HG02885 (cell line): ENCODE measurements at regions not wholly inside any gene's neighbourhood (a gene's known extent, or its start where the extent isn't known, plus 50 kb on each side); places are given as distances from the start of the nearest gene placed in this dataset.

Experiments used
- ATAC-seq: cut with Tn5 transposase; IDR thresholded peaks from one replicate; pipeline ENCODE4 v1.9.1; 2021; ENCODE audit warnings: mild to moderate bottlenecking; ENCODE audit not compliant: unreplicated experiment, poor library complexity

DNA sequence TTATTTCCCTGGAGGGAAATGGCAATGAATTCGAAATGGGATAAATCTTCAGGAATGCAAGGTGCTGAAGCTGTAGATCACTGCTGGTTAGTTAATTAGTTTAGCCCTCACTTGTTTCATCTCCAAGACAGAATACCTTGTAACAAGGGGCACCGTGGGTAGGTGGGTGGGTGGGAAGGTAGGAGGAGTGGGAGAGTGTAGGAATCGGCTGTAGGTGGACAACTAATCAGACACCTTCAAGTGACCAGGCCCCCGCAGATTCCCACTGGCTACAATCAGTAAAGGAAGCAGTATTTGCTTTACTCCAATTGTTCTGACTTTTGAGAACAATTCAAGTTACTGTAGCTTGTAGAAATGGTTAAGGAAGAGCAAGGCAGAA is 293.7 kb downstream of the TLE1 start:
- ATAC-seq: no peak

DNA sequence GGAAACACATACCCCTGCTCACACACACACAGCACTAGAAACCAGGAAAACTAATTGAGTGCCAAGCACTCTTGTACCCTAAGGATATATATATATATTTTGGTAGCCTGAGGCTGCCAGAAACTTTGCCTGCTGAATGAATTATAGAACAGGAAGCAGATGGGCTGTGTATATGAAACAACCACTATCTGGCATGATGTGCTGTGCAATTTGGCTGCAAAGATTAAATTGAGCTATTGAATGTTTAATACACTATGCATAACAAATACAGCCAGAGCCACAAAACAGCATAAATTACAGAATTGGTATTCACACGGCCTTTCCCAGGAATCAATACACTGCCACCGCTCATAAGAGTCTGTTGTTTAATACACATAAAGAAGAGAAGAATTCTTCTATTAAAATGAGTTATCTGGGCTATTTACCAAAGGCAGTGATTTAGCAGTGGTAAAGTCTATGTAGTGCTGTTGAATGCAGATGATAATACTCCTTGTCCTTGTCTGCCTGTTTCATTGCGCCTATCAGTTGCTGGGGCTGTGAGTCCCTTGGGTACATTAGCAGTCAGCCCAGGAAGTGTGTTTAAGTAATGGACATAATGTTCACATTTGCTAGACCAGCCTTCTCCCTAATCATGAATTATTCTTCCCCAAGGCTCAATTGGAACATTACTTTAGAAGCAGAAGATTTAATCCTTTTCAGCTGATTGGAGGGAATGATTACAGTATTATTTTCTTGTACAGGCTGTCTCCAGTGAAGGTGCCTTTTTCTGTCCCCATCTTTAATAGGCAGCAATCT is 294.3 kb downstream of the TLE1 start:
- no peak for ATAC-seq

DNA sequence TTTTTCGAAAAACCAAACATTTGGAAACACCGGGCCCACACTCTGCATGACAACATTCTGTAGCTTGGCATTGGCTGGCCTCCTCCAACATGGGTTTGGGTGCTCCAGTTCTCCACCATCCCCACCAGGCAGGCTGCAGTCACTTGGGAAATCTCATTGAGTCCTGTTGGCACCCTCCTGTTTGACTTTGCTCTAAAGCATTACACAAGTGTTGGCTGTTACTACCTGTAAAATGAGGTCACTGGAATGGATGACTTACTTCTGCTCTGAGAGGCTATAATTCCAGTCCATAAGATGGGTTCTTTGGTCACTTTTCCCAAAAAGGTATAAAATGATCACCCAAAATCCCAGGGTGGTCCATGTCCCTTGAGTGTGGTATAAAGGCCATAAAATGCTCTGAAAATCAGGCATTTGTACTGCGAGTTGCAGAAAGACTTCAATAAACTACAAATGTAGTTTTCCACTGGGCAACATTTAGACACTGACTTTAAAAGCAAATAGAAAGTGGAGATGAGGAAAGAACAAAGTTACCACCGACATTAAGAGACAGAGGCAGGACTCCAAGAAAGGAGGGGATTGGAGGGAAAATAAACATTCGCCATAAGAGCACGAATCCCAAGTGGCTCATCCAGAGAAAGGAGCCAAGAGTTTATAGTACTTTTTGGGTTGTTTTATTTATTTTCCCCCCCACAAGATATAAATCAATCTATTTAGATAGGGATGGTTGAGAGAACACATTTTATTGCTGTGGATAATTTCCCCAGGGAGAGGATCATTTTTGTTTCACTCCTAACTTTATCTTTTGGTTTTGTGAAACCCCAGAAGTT is 295.1 kb downstream of the TLE1 start:
- no peak for ATAC-seq

DNA sequence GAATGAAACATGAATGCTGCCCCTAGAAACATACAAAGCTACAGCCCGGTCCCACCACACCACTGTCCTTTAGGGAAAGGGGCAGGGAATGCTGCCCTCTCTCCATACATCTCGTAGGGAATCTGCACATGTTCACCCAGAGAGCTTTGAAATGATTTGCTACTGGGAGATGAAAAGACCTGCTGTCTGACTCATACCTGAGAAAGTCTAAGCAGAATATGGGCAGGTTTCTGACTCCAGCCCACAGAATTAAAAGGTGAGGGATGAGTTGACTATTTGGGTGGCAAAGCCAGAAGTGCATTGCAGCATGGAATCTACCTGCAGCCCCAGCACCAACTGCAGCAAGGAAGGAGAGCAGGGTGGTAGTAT is 297.9 kb downstream of the TLE1 start:
- no peak for ATAC-seq

DNA sequence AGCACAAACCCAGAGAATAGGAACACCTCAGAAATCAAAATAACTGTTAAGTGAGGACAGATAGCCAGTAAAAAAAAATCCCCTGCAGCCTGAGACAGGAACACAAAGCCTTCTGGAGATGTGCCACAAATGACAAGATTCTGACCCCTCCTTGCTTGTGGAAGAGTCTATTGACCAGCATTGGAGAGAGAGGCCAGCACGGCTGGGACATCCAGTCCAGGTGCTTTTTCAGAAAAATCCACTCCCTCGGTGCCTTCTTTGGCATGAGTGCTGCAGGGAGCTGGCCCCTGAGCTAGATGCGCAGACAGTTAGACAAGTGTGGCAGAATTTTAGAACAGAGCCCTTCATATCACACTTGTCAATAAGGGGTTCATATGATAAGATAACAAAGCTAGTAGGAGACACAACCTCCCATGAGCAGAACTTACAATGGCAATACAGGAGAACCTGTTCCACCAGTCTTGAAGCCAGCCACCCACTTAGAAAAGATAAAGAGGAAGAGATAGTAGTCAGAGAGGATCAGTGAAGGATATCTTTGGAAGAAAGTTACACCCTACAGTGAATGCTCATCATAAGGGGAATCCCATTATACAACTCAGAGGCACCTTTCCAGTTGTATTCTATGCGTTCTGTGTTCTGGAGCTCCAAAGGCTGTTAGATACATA is 298.4 kb downstream of the TLE1 start:
- no peak for ATAC-seq

DNA sequence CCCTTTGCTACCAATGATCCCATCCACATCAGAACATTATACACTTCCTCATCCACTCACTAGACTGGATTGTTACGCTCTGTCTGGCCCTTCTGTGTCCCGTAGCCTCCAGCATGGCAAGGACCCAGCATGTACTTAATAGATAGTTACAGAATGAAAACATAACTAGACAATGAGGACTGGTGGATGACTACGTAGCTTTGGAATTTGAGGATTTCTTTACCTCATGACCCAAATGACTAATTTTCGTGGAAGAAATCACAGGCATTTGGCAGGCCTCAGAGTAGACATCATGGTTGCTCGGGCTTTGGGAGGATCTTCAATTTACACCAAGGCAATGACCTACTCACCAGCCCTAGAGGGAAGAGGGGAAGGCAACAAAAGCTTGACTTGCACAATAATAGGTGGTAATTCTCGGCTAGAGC is 299.8 kb downstream of the TLE1 start:
- no peak for ATAC-seq

DNA sequence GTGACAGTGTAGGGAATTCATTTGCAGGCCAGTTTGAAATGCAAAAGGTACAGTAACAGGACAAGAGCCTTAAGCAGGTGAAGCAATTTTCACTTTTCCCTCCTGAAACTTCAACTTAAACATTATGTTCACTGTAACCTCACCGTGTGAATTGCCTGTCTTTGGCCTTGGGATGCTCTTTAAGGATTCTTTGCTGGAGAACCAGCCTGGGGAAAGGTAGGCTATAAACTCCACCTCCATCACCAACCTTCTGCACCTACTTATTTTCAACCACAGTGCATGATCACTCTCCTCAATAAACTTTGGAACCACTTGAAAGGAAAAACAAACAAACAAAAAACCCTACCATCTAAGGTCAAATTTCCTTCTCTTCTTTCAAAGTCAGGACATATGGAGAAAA is 300.5 kb downstream of the TLE1 start:
- ATAC-seq: no peak

DNA sequence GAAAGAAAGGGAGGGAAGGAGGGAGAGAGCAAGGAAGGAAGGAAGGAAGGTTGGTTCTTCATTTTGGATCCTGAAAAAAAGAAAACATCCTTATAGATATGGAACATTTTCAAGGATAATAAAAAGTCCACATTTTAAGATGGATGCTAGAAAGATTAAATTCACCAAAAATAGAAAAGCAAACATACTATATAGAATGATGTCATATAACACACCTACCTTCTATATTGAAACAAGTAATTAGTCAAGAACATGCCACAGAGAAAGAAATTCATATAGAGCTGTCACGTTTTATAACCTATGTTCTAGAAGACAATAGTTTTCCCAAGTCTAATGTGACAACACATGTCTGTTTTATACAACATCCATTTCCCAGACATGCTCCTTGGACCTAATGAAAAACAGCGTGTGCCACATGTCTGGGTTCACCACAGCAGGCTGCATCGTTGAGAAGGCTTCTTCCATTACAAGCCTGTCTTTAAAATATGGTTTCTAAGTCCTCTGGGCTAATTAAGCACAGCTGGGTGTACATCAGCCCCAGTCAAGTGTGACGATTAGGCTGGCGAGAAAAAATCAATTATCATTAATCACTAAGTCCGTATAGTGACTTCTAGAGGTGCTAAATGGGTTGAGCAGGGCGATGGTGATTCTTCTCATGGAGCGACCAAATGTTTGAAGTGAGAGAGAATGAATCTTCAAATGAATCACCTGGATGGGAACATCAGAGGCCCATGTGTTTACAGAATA is 301.8 kb downstream of the TLE1 start:
- ATAC-seq: no peak

DNA sequence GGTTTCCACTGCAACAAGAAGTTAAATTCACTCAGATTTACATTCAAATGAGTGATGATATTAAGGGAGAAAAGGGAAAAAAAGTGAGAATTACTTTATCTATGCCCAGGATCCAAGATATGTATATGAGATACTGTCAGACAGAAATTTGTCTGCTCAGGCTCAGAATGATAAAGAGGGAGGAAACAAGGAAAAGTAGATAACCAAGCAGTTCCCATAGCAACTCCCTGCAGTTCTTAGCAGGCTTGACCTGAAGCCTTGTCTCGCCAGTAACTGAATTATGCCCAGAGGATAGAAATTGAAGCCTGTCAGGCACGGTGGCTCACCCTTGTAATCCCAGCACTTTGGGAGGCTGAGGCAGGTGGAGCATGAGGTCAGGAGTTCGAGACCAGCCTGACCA is 304.4 kb downstream of the TLE1 start:
- ATAC-seq: no peak

DNA sequence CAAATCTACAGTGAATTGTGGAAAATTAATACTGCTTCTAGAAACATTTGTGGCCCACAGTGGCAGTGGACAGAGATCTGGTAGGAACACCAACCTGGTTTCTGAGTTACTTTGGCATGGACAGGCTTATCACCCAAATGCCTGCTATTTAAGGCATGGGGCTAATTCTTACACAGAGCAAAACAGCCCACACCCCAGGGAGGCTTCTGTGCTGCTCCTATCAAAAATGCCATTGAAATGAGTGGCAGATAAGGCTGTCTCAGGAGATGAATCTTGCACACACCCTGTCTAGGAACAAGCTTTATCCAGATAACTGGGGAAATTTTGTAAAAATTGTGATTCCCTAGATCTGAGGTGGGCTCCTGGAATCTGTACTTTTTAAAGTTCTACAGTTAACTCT is 307.1 kb downstream of the TLE1 start:
- no peak for ATAC-seq

DNA sequence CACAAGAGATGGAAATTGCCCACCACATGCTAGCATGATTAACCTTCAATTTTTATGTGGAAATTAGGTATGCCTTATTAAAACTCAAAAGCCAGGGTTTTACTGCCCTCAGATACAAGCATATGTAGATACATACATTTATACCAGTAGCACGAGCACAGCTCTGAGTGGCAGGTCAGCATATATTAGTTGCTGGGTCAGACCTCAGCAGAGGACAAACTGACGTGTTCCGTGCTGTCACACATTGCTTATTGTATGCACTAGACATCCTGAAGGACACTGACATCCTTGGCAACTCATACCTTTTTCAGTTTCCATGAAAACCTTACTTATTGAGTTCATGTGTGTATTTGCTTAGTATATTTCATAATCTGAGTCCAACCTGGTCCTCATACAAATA is 307.7 kb downstream of the TLE1 start:
- ATAC-seq: no peak

DNA sequence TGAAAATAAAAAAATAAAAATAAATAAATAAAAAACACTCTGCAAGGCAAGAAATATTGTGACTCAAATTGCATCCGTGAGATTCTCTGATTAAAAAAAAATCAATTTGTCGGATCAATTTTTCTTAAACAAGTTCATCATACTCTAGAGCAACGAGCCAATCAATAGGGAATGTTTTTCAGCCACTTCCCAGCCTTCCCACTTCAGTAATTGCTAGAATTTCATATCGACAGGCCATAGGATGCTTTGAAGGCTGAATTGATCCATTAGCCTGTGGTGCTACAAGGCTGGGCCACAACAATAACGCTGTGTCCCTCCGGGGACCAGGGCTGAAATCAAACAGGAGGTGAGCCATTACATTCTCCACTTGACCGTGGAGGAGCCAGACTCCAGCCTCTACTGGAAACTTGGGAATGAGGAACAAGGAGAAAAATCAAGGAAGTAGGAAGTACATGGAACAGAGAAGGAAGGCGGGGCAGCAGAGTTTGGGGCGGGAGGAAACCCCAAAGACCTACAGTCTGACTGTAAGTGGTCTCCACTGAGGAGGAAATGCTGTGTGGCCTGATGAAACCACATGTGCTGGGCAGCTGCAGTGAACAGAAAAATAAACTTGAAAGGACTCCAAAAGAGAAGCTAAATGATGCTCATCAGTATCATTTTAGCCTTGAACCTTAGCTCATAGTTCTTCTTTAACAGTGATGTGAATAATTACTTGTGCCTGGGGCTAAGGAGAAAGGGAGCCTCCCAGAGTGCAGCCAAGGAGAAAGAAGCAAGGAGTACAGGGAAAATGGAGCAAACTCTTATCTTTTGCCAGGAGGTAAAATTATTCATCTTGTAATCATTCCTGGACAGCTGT is 308.6 kb downstream of the TLE1 start:
- ATAC-seq: no peak

DNA sequence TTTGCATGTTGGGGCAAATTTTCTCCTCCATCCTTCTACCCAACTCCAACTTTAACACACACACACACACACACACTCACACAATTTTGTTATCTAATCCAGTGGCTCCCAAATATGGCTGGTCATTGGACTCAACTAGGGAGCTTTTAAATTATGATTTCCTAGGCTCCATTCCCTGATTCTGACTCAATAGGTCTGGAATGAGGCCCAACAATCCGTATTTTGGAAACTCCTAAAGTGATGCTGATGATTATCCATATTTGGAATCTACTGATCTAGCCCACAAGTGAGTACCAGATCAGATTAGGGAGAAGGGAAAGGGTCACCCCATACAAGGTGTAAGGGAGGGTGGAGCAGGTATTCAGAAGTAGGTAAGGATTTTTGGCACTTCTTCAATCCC is 309.7 kb downstream of the TLE1 start:
- ATAC-seq: no peak

DNA sequence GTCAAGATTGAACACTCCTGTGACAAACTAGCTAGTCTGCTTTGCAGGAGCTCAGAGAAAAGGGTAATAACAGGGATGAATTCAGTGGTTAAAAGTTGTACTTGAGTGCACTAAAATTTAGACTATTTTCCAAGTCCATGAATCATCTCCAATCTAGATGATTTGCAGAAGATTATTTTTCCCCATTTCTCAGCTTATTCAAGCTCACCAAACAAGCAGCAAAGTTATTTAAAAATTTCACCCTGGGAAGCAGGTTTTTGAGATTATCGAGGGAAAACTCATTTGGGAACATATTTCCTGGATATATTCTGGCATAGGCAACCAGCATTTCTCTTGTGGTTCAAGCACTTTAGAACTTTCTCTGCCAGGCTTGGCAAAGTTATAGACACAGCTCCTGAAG is 311.4 kb downstream of the TLE1 start:
- ATAC-seq: no peak

DNA sequence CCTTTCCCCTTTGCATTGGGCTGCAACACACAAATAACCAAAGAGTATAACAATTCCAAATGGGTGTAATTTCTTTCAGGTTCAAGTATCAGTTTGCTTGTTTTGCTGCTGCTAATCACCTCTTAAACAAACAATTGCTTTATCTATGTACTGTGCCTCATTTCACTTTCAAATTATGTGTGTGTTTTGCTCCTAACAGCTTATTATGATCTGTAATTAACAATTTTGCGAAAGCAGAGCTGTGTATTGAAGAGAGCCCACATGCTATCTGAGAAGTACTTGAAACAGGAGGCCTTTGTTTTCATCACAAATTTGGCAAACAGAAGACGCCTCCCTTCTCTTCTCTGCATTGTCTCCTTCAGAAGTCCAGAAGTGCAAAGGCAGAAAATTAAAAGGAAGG is 312.0 kb downstream of the TLE1 start:
- no peak for ATAC-seq

DNA sequence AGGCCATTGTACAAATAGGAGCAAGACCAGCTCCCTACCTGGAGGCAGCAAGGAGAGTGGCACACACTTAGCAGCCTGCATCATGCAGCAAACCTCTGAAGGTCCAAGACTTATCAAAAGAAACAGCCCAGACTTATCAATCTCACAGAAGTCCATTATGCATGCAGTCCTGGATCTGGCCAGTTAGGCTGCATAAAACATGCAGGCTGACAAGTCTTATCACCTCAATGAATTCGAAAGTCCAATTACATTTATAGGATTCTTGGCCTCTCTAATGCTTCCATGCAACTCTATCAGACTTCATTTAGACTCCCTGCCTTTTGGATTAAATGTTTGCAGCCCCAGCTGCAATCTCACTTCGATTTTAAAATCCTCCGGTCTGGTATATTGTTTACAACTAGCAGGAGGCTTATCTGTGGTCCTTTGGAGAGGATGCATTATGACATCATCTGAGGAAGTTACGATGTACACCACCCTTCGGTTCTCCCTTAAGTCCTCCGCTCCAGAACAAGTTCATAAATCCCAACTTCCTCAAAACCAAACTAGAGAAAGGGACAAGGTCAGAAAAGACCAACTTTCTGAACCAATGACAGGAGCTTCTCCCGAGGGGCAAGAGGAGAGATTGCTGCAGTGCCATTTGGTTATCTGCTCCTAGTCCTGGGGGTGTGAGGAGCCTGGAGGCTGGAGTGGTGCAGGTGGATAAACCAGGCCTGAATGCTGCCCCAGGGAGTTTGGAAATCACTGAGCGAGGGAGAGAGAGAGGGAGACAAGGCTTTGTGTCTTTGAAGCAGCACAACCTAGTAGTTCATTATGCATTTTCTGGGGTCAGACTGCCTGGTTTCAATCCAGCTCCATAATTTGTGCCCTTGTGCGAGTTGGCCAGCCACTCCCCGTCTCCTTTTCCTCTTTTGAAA is 313.9 kb downstream of the TLE1 start:
- no peak for ATAC-seq

DNA sequence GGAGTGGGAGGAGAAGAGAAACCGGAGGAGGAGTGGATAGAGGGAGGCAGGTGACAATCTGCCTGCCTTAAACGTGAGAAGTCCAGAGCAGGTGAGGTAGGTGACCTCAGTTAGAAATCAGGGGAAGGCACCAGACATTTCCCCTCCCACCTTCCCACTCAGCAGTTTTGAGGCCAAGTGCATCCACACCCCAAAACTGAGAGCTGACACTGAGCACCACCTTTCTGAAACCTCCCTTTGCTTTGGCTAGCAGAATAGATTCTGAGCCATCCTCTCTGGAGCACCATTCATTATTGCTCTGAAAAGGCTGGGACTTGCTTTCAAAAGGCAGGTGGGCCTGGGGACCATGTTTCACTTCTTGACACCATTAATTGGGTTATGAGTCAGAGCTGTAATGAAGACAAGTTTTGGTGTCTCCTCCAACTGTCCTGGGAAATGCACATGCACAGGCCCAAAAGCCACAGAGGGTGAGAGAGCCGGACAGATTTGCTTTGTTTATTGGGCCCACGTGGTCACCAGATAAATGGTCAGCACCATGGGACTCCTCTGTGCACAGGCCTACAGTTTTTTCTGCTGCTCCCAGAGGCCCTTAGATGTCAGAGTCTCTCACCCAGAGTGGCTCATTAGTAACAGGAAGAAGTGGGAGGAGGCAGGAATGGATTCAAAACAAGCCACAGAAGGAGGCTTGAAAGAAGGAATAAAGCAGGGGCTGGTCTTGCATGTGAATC is 314.7 kb downstream of the TLE1 start:
- ATAC-seq: no peak

DNA sequence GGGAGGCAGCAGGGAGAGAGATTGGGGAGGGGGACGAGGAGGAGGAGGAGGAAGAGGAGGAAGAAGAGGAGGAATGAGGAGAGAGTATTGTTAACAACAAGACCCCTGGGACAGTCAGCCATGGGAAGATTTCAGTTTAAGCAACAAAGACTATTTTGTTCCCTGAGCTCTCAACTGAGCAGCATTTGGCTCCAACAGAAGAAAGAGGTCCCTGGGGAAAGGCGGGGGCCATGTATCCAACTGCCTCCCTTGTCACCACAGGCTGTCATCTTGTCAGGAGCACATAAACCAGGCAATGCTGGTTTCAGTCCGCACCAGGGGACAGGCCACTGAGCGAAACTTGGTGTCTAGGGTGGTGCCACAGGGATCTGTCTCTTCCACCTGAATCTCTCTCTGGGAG is 316.1 kb downstream of the TLE1 start:
- ATAC-seq: no peak
